Thyroid gland (tissue), 4 donors: ENCODE measurements at regions not wholly inside any gene's neighbourhood (a gene's known extent, or its start where the extent isn't known, plus 50 kb on each side); places are given as distances from the start of the nearest gene placed in this dataset.

ENCODE experiments used
- POLR2A ChIP-seq, 2 donors: fragments of 450-650 bp; IDR thresholded peaks; one replicate each; pipeline ENCODE4 v1.6.1; 2017; ENCODE audit warnings: antibody characterized with exemption in 2 of 2, mild to moderate bottlenecking in 2 of 2, moderate library complexity in 1 of 2
- TF ChIP-seq, protein P1 (sequence below), 6 experiments: fragments of 200-600 bp in 3 of 6; fragments of 450-650 bp in 3 of 6; sonication (generic) in 3 of 6; IDR thresholded peaks; one replicate each; pipeline ENCODE4 v1.5.1; 2016 to 2019; ENCODE audit warnings: antibody characterized with exemption in 6 of 6, mild to moderate bottlenecking in 2 of 6, inconsistent platforms in 1 of 6, moderate library complexity in 1 of 6

DNA sequence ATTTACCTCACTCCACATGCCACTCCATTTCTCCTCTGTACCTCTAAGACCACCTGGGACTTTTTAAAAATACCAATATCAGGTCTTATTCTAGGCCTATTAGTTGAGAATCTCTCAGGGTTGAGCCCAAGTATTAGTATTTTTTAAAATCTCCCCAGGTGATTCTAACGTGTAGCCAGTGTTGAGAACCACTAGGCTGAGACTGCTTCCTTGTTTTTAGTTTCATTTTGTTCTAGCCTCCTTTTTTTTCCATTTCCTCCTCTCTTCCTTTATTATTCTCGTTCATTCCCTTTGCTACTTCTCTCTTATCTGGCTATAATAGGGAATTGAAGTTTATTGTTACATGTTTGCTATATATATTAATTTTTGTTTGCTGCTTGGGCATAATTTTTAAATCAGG, 217.8 kb upstream of the CD96 start:
- TF ChIP-seq, protein P1, sequence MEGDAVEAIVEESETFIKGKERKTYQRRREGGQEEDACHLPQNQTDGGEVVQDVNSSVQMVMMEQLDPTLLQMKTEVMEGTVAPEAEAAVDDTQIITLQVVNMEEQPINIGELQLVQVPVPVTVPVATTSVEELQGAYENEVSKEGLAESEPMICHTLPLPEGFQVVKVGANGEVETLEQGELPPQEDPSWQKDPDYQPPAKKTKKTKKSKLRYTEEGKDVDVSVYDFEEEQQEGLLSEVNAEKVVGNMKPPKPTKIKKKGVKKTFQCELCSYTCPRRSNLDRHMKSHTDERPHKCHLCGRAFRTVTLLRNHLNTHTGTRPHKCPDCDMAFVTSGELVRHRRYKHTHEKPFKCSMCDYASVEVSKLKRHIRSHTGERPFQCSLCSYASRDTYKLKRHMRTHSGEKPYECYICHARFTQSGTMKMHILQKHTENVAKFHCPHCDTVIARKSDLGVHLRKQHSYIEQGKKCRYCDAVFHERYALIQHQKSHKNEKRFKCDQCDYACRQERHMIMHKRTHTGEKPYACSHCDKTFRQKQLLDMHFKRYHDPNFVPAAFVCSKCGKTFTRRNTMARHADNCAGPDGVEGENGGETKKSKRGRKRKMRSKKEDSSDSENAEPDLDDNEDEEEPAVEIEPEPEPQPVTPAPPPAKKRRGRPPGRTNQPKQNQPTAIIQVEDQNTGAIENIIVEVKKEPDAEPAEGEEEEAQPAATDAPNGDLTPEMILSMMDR (IDR thresholded peaks at IDR 0.05) = no peak
- TF ChIP-seq POLR2A (IDR thresholded peaks at IDR 0.05) = no peak
